IMR-90 (cell line): ENCODE measurements at regions not wholly inside any gene's neighbourhood (a gene's known extent, or its start where the extent isn't known, plus 50 kb on each side); places are given as distances from the start of the nearest gene placed in this dataset.

Experiments
- BHLHE40 ChIP-seq: fragments of 150-350 bp; IDR thresholded peaks from 2 replicates; pipeline ENCODE4 v1.6.1; 2016; ENCODE audit warnings: mild to moderate bottlenecking, low read depth, low read length
- CEBPB ChIP-seq: IDR thresholded peaks from 2 replicates; pipeline ENCODE4 v1.6.1; 2012; ENCODE audit warnings: low read depth, low read length, improper control_type of control experiment
- CHD1 ChIP-seq: IDR thresholded peaks from 2 replicates; pipeline ENCODE4 v1.6.1; 2012; ENCODE audit warnings: low read depth, low read length, improper control_type of control experiment
- CTCF ChIP-seq: conservative IDR thresholded peaks from 2 replicates; pipeline ENCODE4 v1.5.1; 2012; ENCODE audit warnings: mild to moderate bottlenecking, low read depth, low read length, improper control_type of control experiment
- ELK1 ChIP-seq: fragments of 150-350 bp; IDR thresholded peaks from 2 replicates; pipeline ENCODE4 v1.6.1; 2016; ENCODE audit warnings: low read depth, mild to moderate bottlenecking, low read length, moderate library complexity, borderline replicate concordance
- MAFK ChIP-seq: IDR thresholded peaks from 2 replicates; pipeline ENCODE4 v1.6.1; 2012; ENCODE audit warnings: low read depth, low read length, improper control_type of control experiment
- MXI1 ChIP-seq: IDR thresholded peaks from 2 replicates; pipeline ENCODE4 v1.6.1; 2012; ENCODE audit warnings: low read depth, mild to moderate bottlenecking, low read length, moderate library complexity, borderline replicate concordance
- NFE2L2 ChIP-seq: fragments of 150-350 bp; IDR thresholded peaks from 2 replicates; pipeline ENCODE4 v1.6.1; 2016; ENCODE audit warnings: low read depth, mild to moderate bottlenecking, low read length
- POLR2A ChIP-seq: IDR thresholded peaks from 2 replicates; pipeline ENCODE4 v1.6.1; 2012; ENCODE audit warnings: mild to moderate bottlenecking, low read depth, low read length
- RAD21 ChIP-seq: IDR thresholded peaks from 2 replicates; pipeline ENCODE4 v1.6.1; 2012; ENCODE audit warnings: low read length, improper control_type of control experiment
- RCOR1 ChIP-seq: IDR thresholded peaks from 2 replicates; pipeline ENCODE4 v1.6.1; 2012; ENCODE audit warnings: mild to moderate bottlenecking, low read length, improper control_type of control experiment; ENCODE audit not compliant: insufficient replicate concordance
- RFX5 ChIP-seq: IDR thresholded peaks from 2 replicates; pipeline ENCODE4 v1.8.0; 2012; ENCODE audit warnings: low read depth, mild to moderate bottlenecking, low read length, moderate library complexity
- SMC3 ChIP-seq: fragments of 150-350 bp; IDR thresholded peaks from 2 replicates; pipeline ENCODE4 v1.6.1; 2016; ENCODE audit warnings: low read depth, mild to moderate bottlenecking, antibody characterized with exemption, low read length, moderate library complexity

- no peak for TF ChIP-seq POLR2A
- no peak for TF ChIP-seq CTCF
- TF ChIP-seq CEBPB = no peak
- TF ChIP-seq RAD21 = no peak
- no peak for TF ChIP-seq MAFK
- no peak for TF ChIP-seq BHLHE40
- TF ChIP-seq ELK1 = no peak
- no peak for TF ChIP-seq RFX5
- no peak for TF ChIP-seq SMC3
- TF ChIP-seq MXI1 = no peak
- no peak for TF ChIP-seq NFE2L2
- no peak for TF ChIP-seq CHD1
- no peak for TF ChIP-seq RCOR1
Measured at GRCh38 chr1:29953961-29954360, 717.6 kb downstream of the PTPRU start.
